Activated CD4-positive, alpha-beta T cell treated with anti-CD3 and anti-CD28 coated beads, Interleukin-10, Interleukin-2, amounts not matched to agents 100 ng/mL and 50 ng/mL, durations not matched to agents 16 hours and 8 hours (primary cell): ENCODE measurements at regions not wholly inside any gene's neighbourhood (a gene's known extent, or its start where the extent isn't known, plus 50 kb on each side); places are given as distances from the start of the nearest gene placed in this dataset.

ENCODE experiments used
- DNase-seq: peaks from one replicate; pipeline ENCODE4 v3.0.0-alpha.2; 2020

DNA sequence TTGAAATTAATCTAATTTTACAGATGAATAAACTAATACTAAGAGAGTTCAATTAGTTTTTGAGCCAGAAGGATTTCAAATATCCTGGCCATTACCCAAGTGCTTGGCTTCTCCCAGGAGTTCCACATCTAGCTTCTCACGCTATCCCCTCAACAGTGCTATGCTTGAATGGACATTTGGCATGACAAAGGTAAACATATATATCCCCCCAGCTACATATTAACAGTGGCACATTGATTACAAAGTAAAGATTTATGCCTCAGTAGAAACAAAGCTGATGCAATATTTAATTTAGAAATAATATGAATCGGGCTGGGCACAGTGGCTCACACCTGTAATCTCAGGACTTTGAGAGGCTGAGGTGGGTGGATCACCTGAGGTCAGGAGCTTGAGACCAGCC, 434.6 kb upstream of the PRMT6 start:
- DNase-seq: no peak

DNA sequence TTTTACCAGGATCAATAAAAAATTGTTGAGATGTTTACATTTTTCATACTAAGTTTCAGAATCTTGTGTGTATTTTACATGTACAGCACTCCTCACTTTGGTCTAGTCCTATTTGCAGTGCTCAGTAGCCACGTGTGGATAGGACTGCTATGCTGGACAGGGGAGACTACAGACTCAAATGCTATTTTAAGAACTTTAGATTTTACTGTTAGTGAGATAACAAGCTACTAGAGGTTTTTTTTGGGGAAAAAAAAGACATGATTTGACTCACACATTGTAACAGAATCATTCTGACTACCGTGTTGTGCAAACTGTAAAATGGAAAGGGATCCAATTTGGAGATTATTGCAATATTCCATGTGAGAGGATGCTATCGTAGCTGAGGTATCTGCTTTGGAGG, 418.9 kb upstream of the PRMT6 start:
- DNase-seq: no peak

DNA sequence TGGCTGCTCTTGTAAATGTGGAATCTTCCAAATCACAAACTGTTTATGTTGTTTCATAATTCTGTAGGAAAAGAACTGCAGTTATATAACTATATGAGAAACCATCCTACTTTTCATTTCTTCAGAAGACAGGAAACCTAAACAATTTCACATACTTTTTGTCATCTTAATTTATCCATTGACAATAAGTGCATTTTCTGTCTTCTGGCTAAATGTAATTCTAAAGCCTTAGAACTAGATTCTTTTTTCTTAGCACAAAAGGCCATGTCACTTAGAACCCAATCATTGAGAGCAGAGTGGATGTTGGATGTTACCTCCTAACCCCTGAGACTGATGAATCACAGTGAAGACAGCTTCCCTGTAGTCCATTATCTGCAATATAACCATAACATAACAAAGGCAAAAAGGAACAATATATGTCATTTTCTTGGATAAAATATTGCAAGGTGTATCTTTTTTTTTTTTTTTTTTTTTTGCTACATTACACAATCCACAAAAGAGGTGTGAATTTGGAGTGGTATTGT, 410.2 kb upstream of the PRMT6 start:
- DNase-seq: no peak

DNA sequence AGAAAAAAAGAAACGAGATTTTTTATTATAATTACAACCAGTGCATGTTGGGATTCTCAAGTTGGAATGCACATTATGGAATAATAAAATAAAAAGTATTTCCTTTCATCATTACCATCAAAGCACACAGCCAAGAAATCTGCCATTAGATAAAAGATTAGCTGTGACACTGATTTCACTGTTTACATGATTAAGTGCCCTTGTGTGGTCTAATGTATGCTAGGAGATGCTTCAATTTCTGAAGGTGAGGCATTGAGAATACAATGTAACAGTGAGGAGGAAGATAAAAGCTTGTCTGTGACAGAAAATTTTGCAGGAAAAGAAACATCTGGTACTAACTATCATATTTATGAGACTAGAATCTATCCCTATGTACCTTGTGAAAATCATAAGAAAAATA, 409.7 kb upstream of the PRMT6 start:
- no peak for DNase-seq

DNA sequence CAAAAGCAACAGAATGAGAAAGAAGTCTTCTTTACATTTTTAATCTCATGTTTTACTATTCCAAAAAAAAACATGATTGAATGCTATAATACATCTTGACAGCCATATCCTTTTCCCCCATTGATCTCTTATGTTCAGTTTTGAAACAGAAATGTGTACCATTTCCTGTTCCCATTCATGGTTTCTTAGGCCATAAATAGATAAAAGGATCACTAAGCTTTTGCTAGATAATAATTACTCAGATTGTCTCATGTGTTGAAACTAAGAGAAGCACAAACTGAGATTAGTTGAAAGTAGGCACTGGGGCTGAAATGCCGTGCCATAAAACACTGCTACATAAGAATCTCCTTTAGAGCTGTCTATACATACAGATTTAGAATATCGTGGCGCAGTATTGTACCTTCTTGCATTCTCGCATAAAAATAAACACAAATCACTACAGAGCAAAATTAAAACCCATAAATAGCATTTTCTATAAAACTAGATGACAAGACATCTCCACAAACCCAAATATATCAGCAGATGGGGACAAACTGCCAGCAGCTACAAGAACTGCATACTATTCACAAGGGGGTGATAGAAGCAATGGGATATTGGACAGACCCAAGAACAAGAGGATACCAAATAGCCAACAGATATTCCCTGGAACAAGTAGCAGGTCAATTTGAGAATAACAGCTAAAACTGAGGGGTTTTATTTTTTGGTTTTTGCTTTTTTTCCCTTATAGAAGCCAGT, 405.3 kb upstream of the PRMT6 start:
- no peak for DNase-seq

DNA sequence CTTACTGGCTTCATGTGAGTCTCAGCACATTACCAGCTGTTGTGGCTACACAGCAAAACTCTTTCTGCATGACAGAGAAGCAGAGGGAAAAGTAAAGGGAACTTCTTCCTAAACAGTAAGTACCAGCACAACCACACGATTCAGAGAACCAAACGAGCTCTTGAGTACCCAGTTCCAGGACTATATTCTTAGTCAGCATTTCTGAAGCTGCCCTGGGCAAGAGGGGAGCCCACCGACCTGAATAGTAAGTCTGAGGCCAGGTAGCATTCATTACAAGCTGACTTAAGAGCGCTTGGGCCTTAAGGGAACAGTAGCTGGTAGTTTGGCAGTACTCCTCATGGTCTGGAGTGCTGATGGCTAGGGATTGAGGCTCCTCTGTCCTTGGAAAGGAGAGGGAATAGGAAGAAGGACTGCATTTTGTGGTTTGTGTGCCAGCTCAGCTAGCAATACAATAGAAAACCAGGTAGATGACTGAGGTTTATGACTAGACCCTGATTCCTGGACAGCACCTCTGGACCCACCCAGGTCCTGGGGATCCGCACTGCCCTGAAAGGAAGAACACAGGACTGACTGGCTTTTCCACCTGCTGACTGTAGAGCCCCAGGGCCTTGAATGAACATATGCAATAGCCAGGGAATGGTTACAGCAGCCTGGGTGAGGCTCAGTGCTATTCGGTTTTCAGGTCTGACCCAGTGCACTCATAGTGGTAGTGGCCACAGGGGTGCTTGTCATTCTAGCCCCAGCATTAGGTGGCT, 396.8 kb upstream of the PRMT6 start:
- DNase-seq: no peak

DNA sequence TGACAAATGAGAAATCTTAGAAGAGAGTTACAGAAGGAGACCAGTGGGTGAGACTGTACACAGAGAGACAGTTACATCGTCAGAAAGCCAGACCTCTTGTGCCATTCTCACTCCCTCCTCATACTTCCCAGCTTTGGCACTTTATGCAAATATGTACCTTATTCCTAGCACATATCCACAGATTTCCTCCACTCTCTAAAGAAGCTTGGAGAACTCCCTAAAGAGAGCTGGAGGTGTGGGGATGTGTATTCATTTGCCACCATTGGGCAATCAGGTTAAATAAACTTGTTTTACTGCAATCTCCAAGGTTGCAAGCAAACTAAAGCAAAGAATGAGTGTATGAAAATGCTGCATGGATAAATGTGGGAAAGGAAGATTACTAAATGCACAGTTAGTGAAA, 380.9 kb upstream of the PRMT6 start:
- no peak for DNase-seq

DNA sequence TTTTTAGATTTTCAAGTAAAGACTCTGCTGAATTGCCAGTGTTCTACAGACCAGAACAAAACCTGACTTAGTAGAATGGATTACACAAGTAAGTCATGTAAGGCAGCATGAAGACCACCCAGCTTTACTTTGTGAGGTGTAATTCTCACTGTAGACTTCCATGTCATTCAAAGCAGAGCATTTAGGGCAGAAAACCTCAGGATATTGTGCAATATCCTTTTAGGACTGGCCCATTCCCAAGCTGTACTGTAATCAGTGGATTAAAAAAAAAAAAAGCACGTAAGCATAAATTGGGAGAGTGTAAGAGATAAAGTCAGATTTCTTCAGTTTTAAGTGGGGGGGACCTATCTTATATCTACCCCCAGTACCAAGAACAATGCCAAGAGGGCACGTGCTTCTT, 380.5 kb upstream of the PRMT6 start:
- no peak for DNase-seq

DNA sequence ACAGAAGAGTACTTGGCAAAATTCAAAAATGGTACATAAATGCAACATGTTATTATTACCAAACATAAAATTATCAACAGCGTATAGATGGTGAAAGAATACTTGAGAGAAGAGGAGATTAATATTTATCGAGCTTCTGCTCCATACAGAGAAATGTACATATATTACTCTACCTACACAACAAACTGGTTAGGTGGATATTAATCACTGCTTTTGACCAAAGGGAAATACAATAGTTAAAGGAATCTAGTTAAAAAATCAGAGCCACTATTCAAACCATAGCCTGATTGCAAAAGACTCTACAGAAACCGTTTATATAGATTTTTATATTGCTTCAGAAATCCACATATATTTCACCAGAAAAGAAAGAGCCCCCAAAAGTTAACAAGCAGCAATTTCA, 379.3 kb upstream of the PRMT6 start:
- no peak for DNase-seq

DNA sequence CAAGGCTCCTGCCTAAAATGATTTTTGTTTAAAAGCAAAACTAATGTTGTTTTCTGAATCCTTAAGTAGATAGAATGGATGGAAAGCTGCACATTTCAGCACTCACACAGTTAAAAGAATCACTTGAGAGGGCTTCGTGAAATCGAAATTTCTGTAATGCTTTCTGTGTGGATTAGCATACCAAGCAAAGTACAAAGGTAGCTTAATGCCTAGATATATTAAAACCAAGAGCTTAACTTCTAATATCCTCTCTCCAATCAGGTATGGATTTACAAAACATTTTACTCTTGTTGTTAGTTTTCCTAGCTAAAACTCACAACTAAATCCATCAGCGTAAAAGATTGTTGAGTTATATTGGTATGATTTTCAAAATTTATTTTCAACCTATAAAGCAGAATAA, 378.8 kb upstream of the PRMT6 start:
- no peak for DNase-seq

DNA sequence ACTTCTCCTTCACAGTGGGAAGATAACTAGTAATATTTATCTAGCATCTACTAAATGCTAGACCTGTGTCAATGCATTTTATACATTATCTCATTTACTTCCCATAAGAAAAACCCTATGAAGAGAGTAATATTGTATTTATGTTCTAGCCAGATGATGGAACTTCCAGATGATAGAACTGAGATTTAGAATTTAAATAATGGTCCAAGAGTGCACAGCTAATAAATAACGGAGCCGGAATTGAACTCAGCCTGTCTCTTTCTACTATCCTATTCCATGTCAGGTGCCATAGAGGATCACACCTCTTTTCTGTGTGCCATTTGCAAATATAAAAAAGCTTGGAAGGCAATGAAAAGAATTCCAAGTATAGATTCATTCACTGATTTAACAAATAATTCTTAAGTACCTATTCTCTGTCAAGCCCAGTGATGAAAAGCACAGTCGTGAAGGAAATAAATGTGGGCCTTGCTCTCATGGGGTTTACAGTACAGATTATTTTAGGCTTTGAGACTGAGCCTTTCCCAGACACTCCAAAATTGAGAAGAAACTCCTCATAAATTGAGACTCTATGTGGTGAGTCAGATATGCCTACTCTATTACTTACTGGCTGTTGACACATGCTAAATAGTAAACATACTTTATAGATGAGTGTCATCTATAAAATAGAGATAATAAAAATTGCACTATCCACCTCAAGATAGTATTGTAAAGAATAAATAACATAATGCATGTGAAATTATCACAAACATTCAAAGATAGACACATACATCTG, 378.0 kb upstream of the PRMT6 start:
- no peak for DNase-seq

DNA sequence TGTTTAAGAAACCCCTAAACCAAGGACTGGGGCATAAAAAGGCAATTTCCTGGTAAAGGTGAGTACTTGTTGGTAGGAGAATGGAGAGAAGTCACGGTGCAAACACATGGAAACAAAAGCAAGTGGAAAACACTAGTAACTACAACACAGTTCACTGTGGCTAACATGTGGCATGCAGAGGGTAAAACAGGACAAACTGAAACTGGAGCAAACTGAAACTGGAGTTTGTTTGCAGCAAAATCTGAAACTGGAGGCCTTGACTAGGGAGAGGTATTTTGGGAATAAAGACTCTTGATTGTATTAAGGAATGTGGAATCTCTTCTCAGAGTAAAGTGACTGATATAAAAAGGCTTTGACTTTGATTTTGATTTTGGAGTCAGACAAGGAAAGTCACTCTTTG, 376.3 kb upstream of the PRMT6 start:
- no peak for DNase-seq

DNA sequence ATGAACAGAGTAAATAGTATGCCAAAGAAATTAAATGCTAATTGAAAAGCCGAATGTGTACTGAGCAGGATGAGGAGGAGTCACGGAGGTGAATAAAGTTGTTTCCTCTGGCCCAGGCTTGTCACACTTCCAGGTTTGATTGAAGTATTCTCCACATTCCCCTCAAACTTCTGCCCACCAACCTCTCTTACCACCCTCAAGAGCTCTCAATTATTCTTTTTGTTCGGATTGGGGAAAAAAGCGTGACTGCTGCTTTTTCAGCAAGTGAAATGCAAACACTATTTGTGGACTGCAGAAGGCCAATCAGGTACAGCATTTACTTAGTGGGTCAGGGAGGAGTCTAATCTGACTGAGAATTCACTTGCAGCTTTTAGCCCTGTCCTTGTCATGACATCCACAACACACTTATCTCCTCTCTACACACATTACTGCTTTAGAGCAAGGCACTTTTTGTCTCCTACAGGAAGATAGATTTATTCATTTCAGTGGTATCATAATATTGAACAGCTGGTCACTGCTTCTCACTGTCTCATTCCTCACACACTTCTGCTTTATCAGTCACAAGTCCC, 375.6 kb upstream of the PRMT6 start:
- DNase-seq: no peak

DNA sequence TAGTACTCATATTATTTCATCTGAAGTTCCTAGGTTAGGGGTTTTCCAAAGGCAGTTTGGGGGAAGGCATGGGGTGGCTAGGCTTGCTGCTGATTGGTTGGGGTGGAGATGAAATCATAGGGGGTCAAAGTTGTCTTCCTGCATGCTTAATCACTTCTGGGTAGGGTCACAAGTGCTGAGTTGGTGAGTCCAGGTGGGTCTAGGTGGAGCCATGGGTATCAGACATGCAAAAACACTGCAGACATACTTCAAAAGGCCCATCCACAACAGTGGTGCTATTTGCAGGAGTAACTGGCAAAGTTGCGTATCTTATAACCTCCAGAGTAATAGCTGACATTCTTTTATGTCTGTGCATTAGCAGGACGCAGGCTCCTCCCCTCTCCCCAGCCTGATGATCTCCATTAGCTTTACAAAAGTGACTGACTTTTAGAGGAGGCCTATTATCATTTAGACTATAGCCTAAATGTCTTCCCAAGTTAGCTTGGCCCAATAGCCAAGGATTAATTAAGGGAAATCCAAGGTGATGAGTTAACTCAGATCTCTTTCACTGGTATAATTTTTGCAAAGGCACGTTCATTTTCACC, 374.4 kb upstream of the PRMT6 start:
- DNase-seq: no peak

DNA sequence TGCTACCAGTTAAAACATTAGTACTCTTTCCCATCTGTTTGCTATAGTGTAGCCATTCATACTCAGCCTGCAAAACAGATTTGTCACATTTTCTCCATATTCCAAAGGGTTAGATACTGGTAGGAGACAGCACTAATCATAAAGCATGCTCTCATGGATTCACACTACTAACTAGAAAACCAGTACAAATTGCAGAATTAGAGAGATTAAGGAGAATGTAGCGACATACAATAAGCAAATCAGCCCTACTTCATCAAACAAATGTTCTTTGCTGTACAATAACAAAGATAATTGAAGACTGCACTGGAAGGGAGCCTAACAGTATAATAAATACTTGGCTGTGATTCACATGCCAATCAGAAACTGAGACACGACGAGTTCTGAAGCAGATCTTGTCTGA, 368.0 kb upstream of the PRMT6 start:
- no peak for DNase-seq

DNA sequence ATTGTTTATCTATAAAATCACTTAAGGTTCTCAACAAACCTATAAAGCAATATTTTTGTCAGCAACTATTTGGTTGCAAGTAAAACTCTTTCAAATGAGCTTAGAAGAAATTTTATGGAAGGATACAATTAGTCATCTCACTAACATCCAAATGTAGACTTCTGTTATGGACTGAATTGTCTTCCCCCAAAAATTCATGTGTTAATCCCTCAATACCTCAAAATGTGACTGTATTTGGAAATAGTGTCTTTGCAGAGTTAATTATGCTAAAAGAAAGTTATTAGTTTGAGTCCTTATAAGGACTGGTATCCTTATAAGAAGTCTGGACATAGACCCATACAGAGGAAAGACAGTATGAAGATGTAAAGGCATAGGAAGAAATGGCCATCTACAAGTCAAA, 357.8 kb upstream of the PRMT6 start:
- DNase-seq: no peak

DNA sequence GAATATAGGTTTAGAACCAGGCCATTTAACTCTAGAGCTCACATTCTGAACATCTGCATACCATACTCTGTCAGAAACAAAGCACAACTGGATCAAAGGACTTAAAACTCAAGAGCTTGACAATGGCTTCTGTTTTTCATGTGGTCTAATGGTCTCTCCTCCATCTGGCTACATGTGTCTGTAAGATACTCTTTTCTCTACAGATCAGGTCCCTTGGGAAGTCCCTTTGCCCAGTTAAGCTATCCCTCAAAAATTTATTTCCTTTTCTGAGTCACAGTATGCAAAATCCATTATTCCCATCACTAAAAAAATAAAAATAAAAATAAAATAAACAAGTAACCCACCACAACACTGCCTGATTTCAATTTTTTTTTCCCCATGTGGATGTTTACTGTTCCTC, 357.0 kb upstream of the PRMT6 start:
- DNase-seq: no peak

DNA sequence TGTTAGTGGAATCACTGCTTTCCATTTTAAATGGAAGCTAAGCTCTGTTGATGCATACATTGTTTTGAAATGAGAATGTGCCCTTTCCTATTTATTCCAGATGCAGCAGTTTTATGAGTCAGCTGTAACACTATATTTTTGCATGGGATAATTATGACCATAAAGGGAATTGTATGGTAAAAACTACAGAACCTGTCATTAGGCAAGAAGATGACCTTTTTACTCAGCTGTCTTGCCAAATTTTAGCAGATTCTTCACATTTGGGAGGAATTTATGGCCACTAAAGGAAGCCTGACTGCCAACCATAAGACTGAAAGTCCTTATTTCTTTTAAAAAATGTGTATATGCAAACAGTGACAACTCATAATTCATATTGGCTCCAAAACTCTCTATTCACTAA, 356.3 kb upstream of the PRMT6 start:
- DNase-seq: no peak

DNA sequence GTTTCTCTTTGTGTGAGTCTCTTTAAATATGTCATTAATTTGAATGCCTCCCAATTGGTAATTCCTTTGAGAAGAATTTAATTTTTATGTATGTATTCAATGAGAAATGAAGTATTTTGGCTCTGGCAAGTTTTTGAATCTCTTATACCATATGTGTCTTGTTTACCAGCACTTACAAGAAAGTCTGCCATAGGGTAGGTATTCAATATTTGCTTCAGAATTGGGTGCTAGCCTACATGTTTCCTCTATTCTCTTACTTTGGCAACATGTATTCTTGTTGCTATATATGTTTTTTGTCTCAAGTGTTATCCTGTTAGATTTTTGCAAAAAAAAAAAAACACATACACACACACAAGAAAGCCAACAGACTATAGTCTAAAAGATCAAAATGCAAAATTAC, 350.5 kb upstream of the PRMT6 start:
- DNase-seq: no peak

DNA sequence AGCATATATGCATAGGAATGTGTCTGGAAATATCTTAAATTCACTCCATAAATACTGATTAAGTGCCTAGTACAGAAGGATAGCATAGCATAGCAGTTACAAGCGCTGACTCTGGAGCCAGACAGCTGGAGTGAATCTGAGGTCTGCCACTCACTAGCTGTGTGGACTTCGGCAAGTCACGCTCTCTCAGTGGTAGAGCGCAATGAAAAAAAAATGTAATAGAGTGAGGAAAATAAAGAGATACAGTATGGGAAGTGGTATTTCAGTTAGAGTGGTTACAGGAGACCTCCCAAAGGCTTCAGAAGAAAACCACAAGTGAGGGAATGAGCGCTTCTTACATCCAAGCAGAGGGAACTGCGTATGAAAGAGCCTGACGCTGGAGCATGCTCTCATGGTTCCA, 338.9 kb upstream of the PRMT6 start:
- no peak for DNase-seq

DNA sequence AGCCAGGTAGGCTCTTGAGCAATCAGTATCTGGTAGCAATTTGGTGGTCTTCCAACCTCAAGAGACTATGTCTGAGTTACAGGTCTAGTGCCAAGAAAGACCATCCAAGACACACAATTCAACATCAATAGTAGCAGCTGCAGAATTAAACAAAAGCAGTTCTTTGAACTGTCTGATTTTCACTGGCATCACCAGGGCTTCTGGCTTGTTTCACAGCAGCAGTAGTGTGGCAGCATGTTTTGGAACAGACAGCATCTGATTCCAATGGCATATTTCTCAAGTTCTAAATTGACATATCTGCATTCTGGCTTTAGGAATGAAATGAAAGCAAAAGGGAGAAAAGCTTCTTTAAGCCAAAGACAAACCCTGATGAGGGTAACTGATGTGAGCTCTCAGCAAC, 334.7 kb upstream of the PRMT6 start:
- DNase-seq: no peak

DNA sequence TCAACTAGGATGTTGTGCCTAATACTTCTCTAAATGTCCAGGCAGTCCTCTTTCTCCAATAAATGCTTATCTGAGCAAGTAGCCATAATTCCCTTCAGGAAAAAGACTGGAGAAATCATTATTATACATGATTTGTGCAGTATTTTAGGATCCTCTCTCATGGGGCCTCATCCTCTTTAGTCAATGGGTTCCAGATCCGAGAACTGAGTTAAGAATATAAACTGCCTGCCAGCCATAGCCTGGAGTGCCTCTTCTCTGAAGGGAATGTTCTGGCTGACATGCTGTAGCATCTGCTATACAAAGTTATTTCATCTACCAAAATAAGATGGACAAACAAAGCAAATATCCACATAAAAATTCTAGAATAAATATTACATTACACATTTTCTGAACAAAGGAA, 334.0 kb upstream of the PRMT6 start:
- DNase-seq: no peak

DNA sequence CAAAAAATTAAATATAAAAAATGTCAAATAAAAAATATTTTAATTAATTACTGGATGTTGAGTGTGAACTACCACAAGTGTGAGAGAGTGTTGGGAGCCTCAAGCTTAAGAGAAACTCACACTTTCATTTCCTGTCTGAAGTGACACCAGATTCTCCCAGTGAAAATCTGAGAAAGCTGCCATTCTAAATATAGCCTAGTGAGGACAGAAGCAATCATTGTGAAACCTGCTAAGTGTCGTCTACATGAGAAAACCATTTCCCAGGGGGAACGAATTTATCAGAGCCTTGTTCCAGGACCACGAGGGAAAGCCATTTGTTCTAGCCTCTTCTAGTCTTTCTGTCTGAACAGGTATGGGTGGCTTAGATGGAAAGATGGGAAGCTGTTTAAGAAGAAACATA, 329.3 kb upstream of the PRMT6 start:
- no peak for DNase-seq
